ENCODE measurements at regions not wholly inside any gene's neighbourhood (a gene's known extent, or its start where the extent isn't known, plus 50 kb on each side); places are given as distances from the start of the nearest gene placed in this dataset.

- Histone ChIP-seq H3K36me3 (no peaks in the 10 kb centered on the region), H3K4me3 (no peak overlapping the region), H3K9me3 (no peaks in the 10 kb centered on the region), H3K4me1 (no peaks in the 10 kb centered on the region), H3K27ac (no peak overlapping the region), H3K27me3 (no peaks in the 10 kb centered on the region)
- intact Hi-C loops (cut with DNase I) = no loop called here
- no peak for TF ChIP-seq CTCF (IDR thresholded peaks at IDR 0.05)
- DNase-seq (ENCODE audit: low spot score in 2 of 2) = no peak
Measured at GRCh38 chr16:54429029-54429428, 142.4 kb upstream of the IRX3 start.

- intact Hi-C loops (cut with DNase I) = no loop called here
- H3K9me3 ChIP-seq = no peaks in the 10 kb centered on the region
- no peak for DNase-seq (ENCODE audit: low spot score in 2 of 2)
- no peaks in the 10 kb centered on the region for H3K4me1 ChIP-seq
- no peak for TF ChIP-seq CTCF (IDR thresholded peaks at IDR 0.05)
- no peaks in the 10 kb centered on the region for H3K36me3 ChIP-seq
- H3K4me3 ChIP-seq = no peak overlapping the region
- H3K27me3 ChIP-seq = no peaks in the 10 kb centered on the region
- H3K27ac ChIP-seq = no peak overlapping the region
Measured at GRCh38 chr16:54426553-54426849, 139.9 kb upstream of the IRX3 start.

GRCh38 chr16:54425681-54426552 is 139.3 kb upstream of the IRX3 start:
- Histone ChIP-seq H3K9me3 (no peaks in the 10 kb centered on the region), H3K27me3 (no peaks in the 10 kb centered on the region), H3K36me3 (no peaks in the 10 kb centered on the region), H3K27ac (no peak overlapping the region), H3K4me1 (no peaks in the 10 kb centered on the region), H3K4me3 (no peak overlapping the region)
- no peak for DNase-seq (ENCODE audit: low spot score in 2 of 2)
- intact Hi-C loops (cut with DNase I) = no loop called here
- TF ChIP-seq CTCF (IDR thresholded peaks at IDR 0.05) = no peak

GRCh38 chr16:54425068-54425467 is 138.5 kb upstream of the IRX3 start:
- Histone ChIP-seq H3K4me1 (no peaks in the 10 kb centered on the region), H3K27me3 (no peaks in the 10 kb centered on the region), H3K27ac (no peak overlapping the region), H3K36me3 (no peaks in the 10 kb centered on the region), H3K9me3 (no peaks in the 10 kb centered on the region), H3K4me3 (no peak overlapping the region)
- TF ChIP-seq CTCF (IDR thresholded peaks at IDR 0.05) = no peak
- intact Hi-C loops (cut with DNase I) = no loop called here
- DNase-seq (ENCODE audit: low spot score in 2 of 2) = no peak

GRCh38 chr16:54424043-54424451 is 137.5 kb upstream of the IRX3 start:
- Histone ChIP-seq H3K4me3 (no peak overlapping the region), H3K9me3 (no peaks in the 10 kb centered on the region), H3K36me3 (no peaks in the 10 kb centered on the region), H3K27ac (no peak overlapping the region), H3K4me1 (no peaks in the 10 kb centered on the region), H3K27me3 (no peaks in the 10 kb centered on the region)
- no peak for DNase-seq (ENCODE audit: low spot score in 2 of 2)
- no peak for TF ChIP-seq CTCF (IDR thresholded peaks at IDR 0.05)
- intact Hi-C loops (cut with DNase I) = no loop called here

DNA sequence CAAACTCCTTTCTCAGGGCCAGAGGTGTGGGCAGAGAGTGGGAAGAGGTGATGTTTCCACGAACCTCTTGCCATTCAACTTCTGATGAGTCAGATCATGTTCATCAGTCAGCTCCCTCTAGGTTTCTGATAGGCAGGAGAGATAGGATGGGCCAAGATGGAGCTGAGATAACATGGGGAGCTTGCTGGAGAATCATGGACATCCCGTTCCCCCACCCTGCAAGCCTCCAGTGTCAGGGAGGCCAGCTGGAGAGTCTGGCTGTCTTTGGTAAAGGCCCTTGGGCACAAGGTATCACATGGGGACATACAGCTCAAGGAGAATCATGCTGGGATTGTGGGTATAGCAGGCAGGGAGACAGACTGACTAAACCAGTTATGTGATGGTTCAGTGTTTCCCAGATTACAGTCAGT is 136.0 kb upstream of the IRX3 start:
- H3K27ac ChIP-seq = no peak overlapping the region
- no peak for TF ChIP-seq CTCF (IDR thresholded peaks at IDR 0.05)
- DNase-seq (ENCODE audit: low spot score in 2 of 2) = no peak
- intact Hi-C loops (cut with DNase I) = no loop called here
- no peaks in the 10 kb centered on the region for H3K9me3 ChIP-seq
- no peaks in the 10 kb centered on the region for H3K27me3 ChIP-seq
- H3K36me3 ChIP-seq = no peaks in the 10 kb centered on the region
- H3K4me3 ChIP-seq = no peak overlapping the region
- no peaks in the 10 kb centered on the region for H3K4me1 ChIP-seq
